NOMO-1 (cell line): ENCODE measurements at regions not wholly inside any gene's neighbourhood (a gene's known extent, or its start where the extent isn't known, plus 50 kb on each side); places are given as distances from the start of the nearest gene placed in this dataset.
"Not testable (repeated sequence)": the region's sequence is repeated elsewhere in the genome, so short reads cannot be mapped to it uniquely, and the experiment has no call there.

Source experiments
- DNase-seq, 2 experiments: peaks; one replicate each; lab custom pipeline; 2025; ENCODE audit not compliant: unreplicated experiment in 2 of 2; lab: John Stamatoyannopoulos, UW

GRCh38 chr7:68744036-68744435 is 854.2 kb upstream of the AUTS2 start:
- no peak for DNase-seq

GRCh38 chr7:68748934-68749900 is 849.1 kb upstream of the AUTS2 start:
- DNase-seq = no peak

- DNase-seq = no peak
These were observed 845.6 kb upstream of the AUTS2 start for GRCh38 chr7:68752485-68753178.

DNA sequence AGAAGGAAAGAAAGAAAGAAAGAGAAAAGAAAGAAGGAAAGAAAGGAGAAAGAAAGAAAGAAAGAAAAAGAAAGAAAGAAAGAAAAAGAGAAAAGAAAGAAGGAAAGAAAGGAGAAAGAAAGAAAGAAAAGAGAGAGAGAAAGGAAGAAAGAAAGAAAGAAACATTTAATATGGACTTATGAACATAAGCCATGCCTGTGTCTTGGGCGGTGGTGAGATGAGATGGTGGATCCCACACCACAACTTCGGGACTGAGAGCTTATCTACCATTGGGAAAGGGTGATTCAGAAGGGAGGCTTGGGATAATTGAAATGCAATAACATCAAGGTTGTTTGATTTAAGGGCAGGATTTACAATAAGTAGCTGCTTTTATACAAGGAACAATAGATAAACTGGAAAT is 843.9 kb upstream of the AUTS2 start:
- no peak for DNase-seq

DNA sequence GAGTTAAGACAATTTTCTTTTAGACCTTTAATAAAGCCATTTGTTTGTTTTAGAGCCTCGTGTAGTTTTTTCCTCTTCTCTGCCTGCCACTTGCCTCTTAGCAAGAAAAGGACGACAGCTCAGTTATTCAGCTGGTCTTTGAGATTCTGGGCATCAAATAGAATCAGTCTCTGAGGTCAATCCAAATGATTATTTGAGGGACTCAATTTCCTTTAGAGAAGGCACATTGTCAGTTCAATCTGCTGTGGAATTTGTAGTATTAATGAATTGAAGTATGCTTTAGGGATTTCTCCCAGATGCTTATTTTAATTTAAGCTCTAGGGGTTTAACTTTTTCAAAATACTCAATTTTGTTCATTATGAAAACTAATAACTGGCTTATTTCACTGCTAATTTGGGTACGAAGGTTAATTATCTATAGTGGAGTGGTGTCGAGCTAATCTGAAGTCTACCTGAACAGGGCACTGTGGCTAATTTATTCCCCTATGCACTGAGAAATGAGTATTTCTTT is 841.2 kb upstream of the AUTS2 start:
- no peak for DNase-seq

- DNase-seq = no peak
These were observed 837.7 kb upstream of the AUTS2 start for GRCh38 chr7:68760556-68760955.

DNA sequence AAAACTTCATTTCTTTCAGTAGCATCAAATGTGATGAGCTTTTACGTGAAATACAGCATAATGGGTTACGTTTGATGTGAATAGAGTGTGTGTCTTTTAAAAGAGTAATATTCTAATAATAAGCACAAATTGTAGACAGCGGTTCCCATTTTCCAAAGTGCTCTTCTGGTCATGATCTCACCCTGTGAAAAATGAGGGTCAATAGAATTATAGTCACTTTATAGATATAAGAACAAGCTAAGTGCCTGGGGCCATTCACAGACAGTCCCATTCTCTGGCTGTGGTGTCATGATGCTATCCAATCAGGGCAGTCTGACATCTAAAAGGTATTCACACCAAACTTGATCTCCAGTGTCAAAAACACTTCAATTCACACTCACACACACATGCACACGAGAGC is 830.8 kb upstream of the AUTS2 start:
- DNase-seq = no peak

DNA sequence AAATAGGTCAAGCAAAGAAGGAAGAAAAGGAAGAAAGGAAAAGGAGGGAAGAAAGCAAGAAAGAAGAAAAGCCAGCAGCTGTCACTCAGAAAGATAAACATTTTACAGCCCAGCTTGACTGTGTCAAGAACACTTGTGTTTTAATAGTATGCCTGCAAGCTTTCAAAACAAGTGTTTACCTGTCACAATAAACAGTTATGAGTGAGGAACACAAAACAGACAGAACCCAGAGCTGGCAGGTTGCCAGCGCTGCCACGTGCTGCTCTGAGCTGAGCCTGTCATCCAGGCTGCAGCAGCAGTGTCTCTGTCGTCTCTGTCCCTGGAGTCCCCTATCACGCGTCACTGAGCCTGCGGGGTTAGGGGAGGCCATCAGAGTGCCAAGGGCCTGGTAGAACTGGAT is 827.6 kb upstream of the AUTS2 start:
- DNase-seq = no peak

DNA sequence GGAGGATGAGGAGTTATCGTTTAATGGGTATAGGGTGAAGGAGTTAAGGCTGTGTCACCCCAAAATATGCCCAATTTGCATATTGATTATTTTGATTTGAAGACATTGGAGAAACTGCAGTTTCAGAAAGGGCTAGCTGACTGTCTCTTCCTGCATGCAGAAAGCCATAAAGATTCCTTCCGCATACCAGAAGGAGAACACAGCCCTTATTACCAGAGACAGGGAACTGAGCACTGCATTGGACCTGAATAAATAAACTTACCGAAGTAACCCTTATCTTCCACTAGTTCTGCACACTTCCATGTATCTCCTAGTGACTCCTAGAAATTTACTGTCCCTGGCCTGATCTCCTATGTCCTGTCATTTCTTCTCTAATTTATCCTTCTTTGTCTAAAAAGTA is 821.9 kb upstream of the AUTS2 start:
- no peak for DNase-seq

DNA sequence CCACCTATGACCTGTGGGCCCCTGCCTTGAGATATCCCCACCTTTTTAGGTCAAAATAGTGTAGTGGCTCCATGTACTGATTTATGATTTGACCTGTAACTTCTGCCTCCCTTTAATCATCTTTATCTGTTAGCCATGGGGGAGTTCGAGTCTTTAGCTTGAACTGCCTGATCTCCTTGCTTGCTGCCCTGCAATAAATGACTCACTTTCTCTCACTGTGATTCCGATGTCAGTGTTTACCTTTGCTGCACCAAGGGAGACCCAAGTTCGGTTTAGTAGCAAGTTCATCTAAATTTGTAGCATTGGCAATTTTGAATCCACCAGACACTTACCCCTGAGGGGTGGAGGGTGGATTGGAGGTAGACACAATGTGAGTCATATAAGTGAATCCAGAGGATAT is 814.6 kb upstream of the AUTS2 start:
- no peak for DNase-seq

GRCh38 chr7:68785036-68785435 is 813.2 kb upstream of the AUTS2 start:
- no peak for DNase-seq

- no peak for DNase-seq
These were observed 810.7 kb upstream of the AUTS2 start for GRCh38 chr7:68787566-68787965.

GRCh38 chr7:68788529-68788928 is 809.7 kb upstream of the AUTS2 start:
- DNase-seq = not testable (repeated sequence)

DNA sequence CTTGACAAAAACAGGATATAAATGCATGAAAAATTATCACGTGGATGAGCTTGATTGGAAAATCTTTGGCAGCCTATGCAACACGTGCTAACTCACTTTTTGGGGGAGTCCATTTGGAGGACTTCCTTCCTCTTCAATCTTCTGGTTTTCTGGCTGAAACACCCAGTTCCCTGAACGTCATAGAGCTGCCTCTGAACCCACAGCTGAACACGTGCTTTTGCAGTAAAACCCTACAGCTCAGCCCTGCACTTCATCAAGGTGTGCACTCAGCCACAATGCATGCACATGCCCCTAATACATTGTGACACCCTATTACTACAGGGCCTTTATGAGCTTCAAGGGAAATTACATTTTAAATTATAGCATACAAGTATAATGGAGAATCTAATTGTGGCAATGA is 808.7 kb upstream of the AUTS2 start:
- DNase-seq = no peak

DNA sequence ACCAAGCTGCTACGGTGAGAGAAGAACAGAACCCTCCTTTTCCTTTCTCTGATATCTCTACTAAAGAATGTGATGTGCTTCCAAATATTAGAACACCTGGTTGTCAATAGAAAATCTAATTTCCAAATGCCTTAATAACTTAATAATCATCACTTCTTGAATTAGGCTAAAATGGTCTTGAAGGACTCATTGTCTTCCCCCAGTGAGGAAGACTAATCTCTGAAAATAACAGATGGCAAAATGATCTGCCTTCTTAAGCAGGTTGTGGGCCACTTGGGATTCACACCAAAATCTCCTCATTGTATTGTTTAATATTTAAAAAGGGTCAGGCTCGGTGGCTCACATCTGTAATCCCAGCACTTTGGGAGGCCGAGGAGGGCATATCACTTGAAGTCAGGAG is 805.9 kb upstream of the AUTS2 start:
- DNase-seq = no peak

DNA sequence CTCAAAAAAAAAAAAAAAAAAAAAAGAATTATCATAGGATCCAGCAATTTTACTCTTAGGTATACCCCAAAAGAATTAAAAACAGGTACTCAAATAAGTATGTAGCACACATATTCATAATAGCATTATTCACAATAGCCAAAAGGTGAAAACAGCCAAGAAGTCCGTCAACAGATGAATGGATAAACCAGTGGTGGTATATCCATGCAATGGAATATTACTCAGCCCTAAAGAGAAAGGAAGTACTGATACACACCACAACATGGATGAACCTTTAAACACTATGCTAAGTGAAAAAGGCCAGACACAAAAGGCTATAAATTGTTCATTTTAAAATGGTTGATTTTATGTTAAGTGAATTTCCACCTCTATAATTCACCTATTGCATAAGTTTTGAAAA is 804.8 kb upstream of the AUTS2 start:
- DNase-seq = no peak

DNA sequence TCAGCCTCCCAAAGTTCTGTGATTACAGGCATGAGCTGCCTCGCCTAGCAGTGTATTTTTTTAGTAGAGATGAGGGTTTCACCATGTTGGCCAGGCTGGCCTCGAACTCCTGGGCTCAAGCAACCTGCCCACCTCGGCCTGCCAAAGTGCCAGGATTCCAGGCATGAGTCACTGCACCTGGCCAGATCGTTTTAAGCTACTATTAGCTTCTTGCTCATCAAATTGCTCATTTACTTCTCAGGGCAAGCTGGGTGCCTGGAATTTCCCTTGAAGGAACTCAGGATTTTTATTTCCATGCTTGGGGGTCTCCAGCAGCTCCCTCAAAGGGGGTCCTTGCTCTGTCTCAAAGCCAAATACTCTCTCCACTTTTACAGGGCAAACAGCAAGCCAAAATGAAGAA is 798.0 kb upstream of the AUTS2 start:
- DNase-seq = no peak

DNA sequence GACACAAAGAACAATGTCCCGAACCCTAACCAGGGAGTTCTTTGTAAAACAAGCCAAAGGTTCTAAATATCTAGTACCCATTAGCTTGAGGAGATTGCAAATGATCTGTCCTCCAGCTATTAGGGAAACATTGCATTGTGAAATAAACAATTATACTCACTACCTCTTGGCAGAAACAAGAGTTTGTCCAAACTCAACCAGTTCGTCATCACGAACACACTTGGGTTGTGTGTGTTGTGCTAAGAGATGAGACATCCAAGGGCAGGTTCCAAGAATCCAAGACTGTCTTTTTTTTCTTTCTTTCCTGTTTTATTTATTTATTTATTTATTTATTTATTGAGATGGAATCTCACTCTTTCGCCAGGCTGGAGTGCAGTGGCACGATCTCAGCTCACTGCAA is 793.1 kb upstream of the AUTS2 start:
- no peak for DNase-seq

- DNase-seq = no peak
These were observed 790.6 kb upstream of the AUTS2 start for GRCh38 chr7:68807666-68808065.

- no peak for DNase-seq
These were observed 784.7 kb upstream of the AUTS2 start for GRCh38 chr7:68813551-68814080.

DNA sequence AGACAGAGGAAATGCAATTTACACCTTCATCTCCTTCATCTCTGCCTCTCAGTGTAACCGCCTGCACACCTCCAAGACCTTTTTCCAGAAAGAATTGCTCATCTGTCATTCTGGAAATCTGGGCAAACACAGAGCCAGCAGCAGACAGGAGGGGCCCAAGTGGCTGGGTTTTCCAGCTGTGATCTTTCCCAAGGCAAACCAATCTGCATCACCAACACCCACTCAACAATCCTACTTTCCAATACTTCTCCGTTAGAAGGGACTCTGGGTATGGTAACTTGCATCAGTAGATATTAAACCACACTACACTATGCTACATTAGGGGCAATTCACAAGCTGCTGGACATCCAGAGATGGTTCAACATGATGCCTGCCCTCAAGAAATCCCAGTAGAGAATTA is 781.8 kb upstream of the AUTS2 start:
- DNase-seq = no peak

DNA sequence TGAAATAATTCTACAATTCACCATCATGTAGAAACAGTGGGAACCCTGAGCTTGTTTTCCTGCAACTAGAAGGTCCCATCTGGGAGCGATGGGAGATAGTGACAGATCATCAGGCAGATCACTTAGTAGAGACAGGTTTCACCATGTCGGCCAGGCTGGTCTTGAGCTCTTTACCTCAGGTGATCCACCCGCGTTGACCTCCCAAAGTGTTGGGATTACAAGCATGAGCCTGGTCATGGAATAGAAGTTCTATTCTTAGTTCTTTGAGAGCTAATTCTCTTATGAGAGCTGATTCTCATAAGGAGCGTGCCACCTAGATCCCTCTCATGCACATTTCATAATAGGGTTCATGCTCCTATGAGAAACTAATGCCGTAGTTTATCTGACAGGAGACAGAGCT is 778.0 kb upstream of the AUTS2 start:
- DNase-seq = no peak
